ENCODE measurements at regions not wholly inside any gene's neighbourhood (a gene's known extent, or its start where the extent isn't known, plus 50 kb on each side); places are given as distances from the start of the nearest gene placed in this dataset.

- H3K4ac ChIP-seq (ENCODE audit: low read depth, low read length): no peak overlapping the region
- TF ChIP-seq CTCF (conservative IDR thresholded peaks at IDR 0.05; ENCODE audit: low read depth, low read length) (no peak), MXI1 (IDR thresholded peaks at IDR 0.05; ENCODE audit: borderline replicate concordance, low read depth, low read length) (no peak), MAFK (IDR thresholded peaks at IDR 0.05; ENCODE audit: low read depth, low read length) (no peak), MAZ (IDR thresholded peaks at IDR 0.05; ENCODE audit: borderline replicate concordance, low read depth, low read length) (no peak), FOS (IDR thresholded peaks at IDR 0.05; ENCODE audit: low read depth, low read length) (no peak), BHLHE40 (IDR thresholded peaks at IDR 0.05; ENCODE audit: low read depth, low read length) (no peak), RCOR1 (IDR thresholded peaks at IDR 0.05; ENCODE audit: insufficient replicate concordance, low read length) (no peak), RFX5 (IDR thresholded peaks at IDR 0.05; ENCODE audit: low read depth, low read length) (no peak), POLR2A (IDR thresholded peaks at IDR 0.05; ENCODE audit: low read depth, low read length) (no peak), USF2 (IDR thresholded peaks at IDR 0.05; ENCODE audit: low read depth, low read length) (no peak)
- 13% methylated on average over 2 of the region's 5 CpGs; no CpG with 5 or more reads in 1 of the 2 experiments for WGBS, 2 experiments (ENCODE audit: extremely low coverage in 2 of 2, insufficient read length in 1 of 2)
- BruUV-seq (replicated peaks): no TSS peak
- H3K4me2 ChIP-seq (ENCODE audit: low read depth, low read length): no peak overlapping the region
- ChIA-PET CTCF (no interaction called here), POLR2A (ENCODE audit: unreplicated experiment) (no interaction called here)
- no peak overlapping the region for H3K14ac ChIP-seq (replicated peaks; ENCODE audit: low read depth, low read length)
- H3K23ac ChIP-seq (ENCODE audit: low read depth, low read length): no peak overlapping the region
- H4K91ac ChIP-seq (ENCODE audit: insufficient read depth, low read depth, low read length): no peak overlapping the region
- in situ Hi-C loops (cut with MboI; ENCODE audit: low sequenced_read_pairs): no loop called here
- no peaks in the 10 kb centered on the region for H3K4me1 ChIP-seq (ENCODE audit: control insufficient read depth, insufficient read depth, low read length)
- H3K27ac ChIP-seq (ENCODE audit: insufficient read depth, low read length): no peak overlapping the region
- no peak overlapping the region for H2AK5ac ChIP-seq (ENCODE audit: low read depth, low read length)
- H3K4me3 ChIP-seq (ENCODE audit: insufficient read depth, low read depth, low read length): no peak overlapping the region
- H2BK15ac ChIP-seq (ENCODE audit: low read depth, low read length): no peak overlapping the region
- no peak overlapping the region for H2BK20ac ChIP-seq (ENCODE audit: low read depth, low read length)
- H3K79me1 ChIP-seq (ENCODE audit: low read depth in 1 of 2, low read length in 2 of 2): no peaks in the 10 kb centered on the region
- H4K8ac ChIP-seq (ENCODE audit: low read depth in 2 of 2, low read length in 2 of 2): no peak overlapping the region
- ATAC-seq (ENCODE audit: low read depth) (no peak), DNase-seq (no peak)
- H2BK120ac ChIP-seq (ENCODE audit: low read depth, low read length): no peak overlapping the region
- H2AK9ac ChIP-seq (replicated peaks; ENCODE audit: low read depth, low read length, poor library complexity): no peak overlapping the region
- no peak overlapping the region for H4K5ac ChIP-seq (ENCODE audit: low read depth, low read length)
- no peaks in the 10 kb centered on the region for H3K27me3 ChIP-seq (ENCODE audit: control insufficient read depth, insufficient read depth, low read length)
- H2BK5ac ChIP-seq (ENCODE audit: low read depth, low read length, poor library complexity, severe bottlenecking): no peak overlapping the region
- H2AFZ ChIP-seq (replicated peaks; ENCODE audit: low read length, poor library complexity): no peak overlapping the region
- intact Hi-C loops (cut with micrococcal nuclease): no loop called here
- no peaks in the 10 kb centered on the region for H3K36me3 ChIP-seq (ENCODE audit: control insufficient read depth, insufficient read depth, low read length)
- H3K9me3 ChIP-seq (ENCODE audit: control insufficient read depth, insufficient read depth, low read length): peaks cover 32% of the 10 kb centered on the region
- H4K20me1 ChIP-seq (ENCODE audit: insufficient read depth, low read length): no peaks in the 10 kb centered on the region
- dilution Hi-C loops (cut with HindIII; ENCODE audit: low sequenced_read_pairs, unreplicated experiment): no loop called here
- H3K56ac ChIP-seq (ENCODE audit: extremely low read depth, insufficient read depth, low read length): no peak overlapping the region
- no peaks in the 10 kb centered on the region for H3K9me1 ChIP-seq (ENCODE audit: insufficient read depth, low read length)
- H3K18ac ChIP-seq (ENCODE audit: low read depth, low read length): no peak overlapping the region
- H3K9ac ChIP-seq (ENCODE audit: low read depth, low read length): no peak overlapping the region
These were observed 671.9 kb upstream of the EEF2KMT start for GRCh38 chr16:5769513-5769912.
